GM19455 (cell line): ENCODE measurements at regions not wholly inside any gene's neighbourhood (a gene's known extent, or its start where the extent isn't known, plus 50 kb on each side); places are given as distances from the start of the nearest gene placed in this dataset.

Experiments used
- ATAC-seq: cut with Tn5 transposase; IDR thresholded peaks from one replicate; pipeline ENCODE4 v1.9.1; 2021; ENCODE audit not compliant: unreplicated experiment

DNA sequence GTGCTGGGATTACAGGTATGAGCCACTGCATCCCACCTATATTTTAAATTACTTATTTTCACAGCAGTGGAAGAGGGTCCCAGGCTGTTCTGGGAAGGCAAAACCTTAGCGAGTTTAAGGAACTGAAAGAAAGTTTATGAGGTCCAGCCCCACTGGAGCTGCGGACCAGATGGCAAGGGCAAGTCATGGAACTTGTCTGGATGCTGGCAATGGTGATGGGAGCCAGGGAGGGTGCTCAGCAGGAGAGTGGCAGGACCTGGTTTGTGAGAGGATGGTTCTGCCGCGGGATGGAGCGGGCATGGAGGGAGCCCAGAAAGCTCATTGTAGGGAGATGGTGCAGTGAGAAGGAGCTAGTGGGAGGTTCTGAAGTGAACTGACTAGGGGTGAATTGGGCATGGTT lies 50.6 kb upstream of the SLC45A1 start:
- no peak for ATAC-seq

DNA sequence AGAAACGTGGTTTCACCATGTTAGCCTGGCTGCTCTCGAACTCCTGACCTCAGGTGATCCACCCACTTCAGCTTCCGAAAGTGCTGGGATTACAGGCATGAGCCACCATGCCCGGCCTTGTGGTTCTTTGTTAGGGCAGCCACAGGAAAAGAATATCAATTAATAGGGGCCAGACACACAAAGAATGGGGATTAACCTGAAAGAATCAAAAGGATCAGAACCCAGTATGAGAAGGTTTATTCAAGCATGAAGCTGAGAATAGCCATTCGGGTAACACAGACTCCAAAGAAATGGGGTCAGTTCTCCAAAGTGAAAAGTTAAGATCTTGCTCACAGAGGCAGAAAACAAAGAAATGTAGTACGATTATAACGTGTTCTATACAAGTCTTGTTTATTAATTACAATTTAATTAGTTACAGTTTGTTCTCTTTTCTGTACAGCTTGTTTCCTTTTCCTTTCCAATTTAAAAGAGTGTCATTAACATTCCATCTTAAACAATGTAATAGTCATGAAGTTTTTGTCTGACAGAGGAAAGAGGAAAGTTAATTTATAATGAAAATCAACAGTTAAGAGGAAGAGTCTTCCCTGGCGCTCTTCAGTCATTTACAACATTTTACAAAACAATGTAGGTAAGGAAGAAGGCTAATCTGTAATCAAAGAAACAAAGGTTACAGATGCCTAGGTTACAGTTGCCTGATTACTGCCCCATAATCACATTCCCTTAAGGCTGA lies 51.3 kb upstream of the SLC45A1 start:
- no peak for ATAC-seq

DNA sequence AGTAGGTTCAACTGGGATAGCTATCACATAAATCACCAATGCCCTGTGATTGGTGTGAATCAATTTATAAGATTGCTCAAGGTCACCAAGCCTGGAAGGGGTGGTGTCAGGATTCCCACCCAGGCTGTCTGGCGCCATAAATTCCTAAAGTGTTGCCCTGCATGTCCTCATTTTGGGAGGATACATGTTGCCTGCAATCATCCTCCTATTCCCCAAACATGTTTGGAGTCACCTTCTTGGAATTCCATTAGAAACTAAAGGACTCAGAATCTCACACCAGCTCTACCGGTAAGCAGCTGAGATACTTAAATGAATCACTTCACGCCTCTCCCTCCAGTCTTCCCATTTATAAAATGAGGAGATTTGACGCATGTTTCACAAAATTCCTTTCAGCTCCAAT lies 54.1 kb upstream of the SLC45A1 start:
- ATAC-seq, result no peak

DNA sequence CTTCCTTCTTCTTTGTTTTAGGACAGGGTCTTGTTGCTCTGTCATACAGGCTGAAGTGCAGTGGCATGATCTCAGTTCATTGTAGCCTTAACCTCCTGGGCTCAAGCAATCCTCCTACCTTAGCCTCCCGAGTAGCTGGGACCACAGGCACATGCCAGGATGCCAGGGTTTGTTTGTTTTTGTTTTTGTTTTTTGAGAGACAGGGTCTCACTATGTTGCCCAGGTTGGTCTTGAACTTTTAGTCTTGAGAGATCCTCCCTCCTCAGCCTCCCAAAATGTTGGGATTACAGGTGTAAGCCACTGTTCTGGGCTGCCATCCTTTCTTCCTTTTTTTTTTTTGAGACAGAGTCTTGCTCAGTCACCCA lies 56.5 kb upstream of the SLC45A1 start:
- no peak for ATAC-seq

DNA sequence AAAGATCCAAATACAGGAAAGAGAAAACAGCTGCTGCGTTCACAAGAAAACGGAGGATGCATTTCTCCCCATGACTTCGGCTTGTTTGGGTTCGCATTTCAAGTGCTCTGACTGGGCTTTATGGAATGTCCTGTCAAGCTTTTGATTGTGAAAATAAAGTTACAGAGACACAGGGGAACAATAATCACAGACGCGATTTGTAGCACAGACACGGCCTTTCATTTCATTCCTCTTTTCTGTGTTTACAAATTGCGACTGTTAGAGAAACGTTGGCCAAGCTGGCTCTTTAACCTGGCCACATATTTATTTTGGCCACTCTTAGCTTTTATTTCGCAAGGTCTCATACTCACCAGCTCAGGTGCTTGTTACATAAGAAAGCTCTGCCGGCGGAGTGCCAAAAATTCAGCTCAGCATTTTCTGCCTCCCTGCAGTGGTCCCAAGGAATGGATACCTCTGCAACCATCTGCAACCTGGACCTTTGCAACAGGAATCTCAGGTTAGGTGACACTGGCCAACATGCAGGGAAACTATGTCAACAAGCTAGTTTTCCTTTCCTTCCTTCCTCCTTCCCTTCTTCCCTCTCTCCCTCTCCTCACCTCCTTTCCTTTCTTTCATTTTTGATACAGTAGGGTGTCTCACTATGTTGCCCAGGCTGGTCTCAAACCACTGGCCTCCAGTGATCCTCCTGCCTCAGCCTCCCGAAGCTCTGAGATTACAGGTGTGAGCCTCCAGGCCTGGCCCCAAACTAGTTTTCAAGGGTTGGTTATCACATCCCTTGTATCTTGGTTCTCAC lies 58.2 kb upstream of the SLC45A1 start:
- ATAC-seq, result no peak

DNA sequence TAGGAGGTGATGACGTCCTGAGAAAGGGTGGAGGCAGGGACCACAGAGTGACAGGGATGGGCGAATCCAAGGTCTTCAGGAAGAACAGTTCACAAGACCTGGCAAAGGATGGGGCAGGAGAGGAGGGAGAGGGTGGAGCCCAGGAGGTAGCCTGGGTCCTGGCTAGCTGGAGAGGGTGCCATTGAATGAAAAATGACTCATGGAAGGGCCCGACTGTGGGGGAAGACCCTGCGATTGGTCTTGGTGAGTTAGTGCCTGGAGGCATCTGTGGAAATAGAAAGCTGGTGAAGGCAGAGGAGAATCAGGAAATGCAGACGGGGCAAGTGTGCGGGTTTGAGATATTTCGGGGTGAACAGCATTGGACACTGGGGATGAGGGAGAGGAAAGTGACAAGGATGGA lies 60.3 kb upstream of the SLC45A1 start:
- ATAC-seq, result no peak

DNA sequence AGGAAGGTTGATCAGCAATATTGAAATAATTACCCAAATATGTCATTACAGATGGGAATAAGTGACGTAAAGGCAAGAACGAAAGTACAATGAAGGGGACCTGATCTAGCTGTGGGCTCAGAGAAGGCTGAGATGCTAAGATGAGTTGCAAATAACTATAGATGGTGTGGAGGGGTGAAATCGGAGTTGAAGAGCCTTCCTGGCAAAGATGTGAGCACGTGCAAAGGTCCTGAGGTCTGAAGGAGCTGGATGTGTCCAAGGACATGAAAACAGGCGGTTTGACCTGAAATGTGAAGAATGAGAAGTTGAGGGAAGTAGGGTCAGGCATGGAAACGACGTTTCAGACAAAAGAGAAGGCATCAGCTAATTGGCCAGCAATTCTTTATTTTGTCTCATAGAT lies 61.6 kb upstream of the SLC45A1 start:
- no peak for ATAC-seq

DNA sequence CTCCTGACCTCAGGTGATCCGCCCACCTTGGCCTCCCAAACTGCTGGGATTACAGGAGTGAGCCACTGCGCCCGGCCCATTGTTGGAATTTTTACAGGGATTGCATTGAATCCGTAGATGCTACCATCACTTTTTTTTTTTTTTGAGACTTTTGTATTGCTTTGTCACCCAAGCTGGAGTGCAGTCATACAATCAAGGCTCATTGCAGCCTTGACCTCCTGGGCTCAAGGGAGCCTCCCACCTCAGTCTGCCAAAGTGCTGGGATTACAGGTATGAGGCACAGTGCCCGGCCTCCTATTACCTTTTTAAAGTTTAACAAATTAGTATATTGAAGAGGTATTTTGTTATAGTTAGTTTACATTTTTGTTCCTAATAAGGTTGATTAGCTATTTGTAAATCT lies 62.2 kb upstream of the SLC45A1 start:
- no peak for ATAC-seq

DNA sequence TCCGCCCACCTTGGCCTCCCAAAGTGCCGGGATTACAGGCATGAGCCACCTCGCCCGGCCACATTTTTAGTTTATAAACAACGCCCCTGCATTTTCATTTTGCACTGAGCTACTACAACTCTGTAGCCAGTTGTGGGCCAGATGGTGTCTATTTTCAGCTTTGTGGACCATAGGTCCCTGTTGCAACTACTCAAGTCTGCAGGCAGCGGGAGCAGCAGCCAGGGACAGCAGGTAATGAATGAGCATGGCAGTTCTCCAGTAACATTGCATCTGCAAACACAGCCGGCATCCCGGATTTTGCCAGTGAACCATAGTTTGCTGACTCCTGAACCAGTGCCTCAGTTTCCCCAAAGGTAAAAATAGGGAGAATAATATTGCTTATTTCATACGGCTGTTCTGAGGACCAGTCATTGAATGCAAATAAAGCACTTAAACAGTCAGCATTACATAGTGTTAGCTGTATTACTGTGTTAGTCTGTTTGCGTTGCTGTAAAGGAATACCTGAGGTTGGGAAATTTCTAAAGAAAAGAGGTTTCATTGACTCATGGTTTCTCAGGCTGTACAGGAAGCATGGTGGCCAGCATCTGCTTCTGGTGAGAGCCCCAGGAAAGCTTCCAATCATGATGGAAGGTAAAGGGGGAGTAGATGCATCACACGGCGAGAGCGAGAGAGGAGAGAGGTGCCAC lies 65.5 kb upstream of the SLC45A1 start:
- ATAC-seq, result no peak

DNA sequence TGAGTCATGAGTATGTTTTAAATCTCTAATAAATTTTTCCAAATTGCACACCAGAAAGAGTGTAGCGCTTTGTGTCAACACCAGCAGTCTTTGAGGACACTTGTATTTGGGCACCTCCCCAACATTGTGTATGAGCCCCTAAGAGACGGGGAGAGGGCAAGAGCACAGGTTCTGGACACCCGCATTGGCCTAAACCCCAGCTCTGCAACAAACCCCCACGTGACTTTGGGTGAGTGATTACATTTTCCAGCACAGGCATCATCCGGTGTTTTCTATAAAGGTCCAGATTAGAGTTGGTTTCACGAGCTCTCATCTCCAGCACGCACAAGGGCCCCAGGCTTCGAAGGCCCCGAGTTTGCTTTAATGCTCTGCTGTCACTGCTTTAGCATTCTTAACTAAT lies 66.3 kb upstream of the SLC45A1 start:
- no peak for ATAC-seq

DNA sequence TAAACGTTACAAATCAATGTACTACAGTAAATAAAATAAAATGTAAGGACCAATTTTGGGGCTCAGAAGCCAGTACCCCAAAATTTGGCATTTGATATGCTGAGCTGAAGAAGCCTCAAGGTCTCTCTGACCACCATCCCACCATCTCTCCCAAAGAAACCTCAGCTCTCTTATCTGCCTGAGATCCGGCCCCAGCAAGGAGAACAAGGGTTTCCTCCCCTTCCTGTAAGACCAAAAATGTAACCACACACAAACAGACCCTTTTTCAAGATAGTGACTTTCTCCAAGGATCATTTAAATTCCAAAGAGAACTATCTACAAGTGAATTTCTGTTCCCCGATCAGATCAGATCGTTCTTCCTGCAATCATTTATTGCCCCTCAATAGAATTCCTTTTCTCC lies 68.1 kb upstream of the SLC45A1 start:
- ATAC-seq, result no peak

DNA sequence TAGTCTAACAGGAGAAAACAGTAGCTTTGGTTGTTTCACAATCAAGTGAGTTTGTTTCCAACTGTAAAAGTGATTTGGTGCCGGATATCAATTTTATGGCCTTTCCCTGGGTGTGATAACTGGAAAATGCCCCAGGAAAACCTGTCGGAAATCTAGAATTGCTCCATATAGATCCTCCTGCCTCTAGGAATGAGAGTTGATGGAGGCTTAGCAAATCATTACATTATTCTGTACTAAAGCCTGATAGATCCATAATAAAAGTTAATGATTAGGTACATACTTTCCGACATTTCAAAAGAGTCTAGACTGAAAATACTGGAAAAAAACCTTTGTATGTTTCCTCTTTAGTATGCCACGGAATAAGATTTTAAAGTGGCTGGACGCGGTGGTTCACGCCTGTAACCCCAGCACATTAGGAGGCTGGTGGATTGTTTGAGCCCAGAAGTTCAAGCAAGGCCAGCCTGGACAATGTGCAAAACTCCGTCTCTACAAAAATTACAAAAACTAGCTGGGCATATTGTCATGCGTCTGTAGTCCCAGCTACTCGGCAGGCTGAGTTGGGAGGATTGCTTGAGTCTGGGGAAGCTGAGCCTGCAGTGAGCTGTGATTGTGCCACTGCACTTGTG lies 70.0 kb upstream of the SLC45A1 start:
- ATAC-seq, result no peak

DNA sequence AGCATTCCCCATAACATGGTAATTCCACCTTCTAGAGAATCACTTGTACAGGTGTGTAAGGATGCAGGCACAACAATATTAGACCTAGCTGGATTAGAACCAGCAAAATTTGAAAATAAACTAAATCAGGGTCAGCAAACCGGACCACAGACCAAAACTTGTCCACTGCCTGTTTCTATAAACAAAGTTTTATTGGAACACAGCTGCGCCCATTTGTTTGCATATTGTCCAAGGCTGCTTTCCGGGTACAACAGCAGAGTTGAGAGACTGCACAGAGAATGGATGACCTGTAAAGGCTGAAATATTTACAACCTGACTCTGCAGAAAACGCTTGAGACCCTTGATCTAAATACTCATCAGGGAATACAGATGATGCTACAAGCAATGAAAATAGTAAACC lies 73.6 kb upstream of the SLC45A1 start:
- no peak for ATAC-seq

DNA sequence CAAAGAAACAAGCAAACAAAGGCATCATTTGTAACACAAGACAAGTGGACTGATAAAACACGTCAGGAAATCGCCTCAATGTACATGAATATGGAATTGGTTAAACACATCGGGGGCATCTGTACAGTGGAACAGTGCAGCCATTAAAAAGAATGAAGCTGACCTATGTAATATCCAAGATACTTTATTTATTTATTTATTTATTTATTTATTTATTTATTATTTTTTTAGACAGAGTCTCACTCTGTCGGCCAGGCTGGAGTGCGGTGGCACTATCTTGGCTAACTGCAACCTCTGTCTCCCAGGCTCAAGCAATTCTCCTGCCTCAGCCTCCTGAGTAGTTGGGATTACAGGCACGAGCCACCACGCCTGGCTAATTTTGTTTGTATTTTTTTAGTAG lies 75.4 kb upstream of the SLC45A1 start:
- ATAC-seq, result no peak

DNA sequence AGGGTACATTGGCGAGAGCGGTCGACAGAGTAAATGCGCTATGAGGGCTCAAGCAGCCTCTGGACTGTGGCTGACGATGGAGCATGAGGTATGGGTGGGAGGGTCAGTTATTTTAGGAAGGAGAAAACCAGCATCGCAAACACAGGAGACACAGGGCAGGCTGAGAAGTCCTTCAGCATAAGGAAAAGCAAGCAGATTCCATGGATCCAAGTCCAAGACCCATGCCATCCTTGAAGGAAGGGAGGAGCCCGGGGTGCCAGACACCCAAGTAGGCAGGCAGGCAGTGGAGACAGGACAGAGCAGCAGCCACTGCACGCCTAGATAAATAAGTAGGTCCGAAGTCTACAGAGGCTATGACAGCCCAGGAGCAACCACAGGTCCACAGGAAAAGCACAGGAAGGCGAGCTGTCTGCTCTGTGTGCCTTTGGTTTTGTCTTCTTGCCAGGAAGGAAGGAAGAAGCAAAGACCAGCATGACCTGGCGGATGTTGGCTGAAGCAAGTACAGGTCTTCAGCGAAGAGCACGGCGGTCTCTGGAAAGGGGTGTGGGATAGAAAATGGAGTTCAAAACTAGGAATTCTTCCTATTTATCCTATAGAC lies 76.4 kb upstream of the SLC45A1 start:
- ATAC-seq, result no peak

DNA sequence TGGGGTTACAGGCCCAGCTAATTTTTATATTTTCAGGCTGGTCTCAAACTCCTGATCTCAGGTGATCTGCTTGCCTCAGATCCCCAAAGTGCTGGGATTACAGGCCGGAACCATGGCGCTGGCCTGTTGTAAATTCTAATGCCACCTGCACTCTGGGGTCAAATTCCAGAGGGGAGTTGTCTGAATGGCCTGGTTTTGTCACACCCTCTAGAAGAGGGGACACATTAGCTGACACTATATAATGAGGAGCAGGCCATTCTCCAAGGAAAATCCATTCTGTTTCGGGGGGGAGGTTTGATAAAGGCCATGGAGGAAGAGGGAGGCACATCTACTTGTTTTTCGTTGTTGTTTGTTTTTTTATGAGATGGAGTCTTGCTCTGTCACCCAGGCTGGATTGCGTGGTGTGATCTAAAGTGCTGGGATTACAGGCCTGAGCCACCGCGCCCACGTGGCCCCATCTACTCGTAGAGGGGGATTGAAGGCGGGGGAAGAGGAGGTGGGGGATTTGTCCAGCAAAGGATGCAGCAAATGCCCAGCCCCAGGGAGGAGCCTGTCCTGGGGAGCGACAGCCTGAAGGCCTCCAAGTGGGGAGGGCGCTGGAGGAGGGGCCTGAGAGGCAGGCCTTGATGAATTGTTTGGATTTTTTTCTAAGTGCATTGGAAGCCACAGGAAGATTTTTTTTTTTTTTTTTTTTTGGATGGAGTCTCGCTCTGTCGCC lies 78.4 kb upstream of the SLC45A1 start:
- no peak for ATAC-seq

DNA sequence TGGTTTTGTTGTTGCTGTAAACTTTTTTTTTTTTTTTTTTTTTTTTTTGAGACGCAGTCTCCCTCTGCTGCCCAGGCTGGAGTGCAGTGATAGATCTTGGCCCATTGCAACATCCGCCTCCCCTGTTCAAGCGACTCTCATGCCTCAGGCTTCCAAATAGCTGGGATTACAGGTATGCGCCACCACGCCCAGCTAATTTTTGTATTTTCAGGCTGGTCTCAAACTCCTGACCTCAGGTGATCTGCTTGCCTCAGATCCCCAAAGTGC lies 78.9 kb upstream of the SLC45A1 start:
- no peak for ATAC-seq

DNA sequence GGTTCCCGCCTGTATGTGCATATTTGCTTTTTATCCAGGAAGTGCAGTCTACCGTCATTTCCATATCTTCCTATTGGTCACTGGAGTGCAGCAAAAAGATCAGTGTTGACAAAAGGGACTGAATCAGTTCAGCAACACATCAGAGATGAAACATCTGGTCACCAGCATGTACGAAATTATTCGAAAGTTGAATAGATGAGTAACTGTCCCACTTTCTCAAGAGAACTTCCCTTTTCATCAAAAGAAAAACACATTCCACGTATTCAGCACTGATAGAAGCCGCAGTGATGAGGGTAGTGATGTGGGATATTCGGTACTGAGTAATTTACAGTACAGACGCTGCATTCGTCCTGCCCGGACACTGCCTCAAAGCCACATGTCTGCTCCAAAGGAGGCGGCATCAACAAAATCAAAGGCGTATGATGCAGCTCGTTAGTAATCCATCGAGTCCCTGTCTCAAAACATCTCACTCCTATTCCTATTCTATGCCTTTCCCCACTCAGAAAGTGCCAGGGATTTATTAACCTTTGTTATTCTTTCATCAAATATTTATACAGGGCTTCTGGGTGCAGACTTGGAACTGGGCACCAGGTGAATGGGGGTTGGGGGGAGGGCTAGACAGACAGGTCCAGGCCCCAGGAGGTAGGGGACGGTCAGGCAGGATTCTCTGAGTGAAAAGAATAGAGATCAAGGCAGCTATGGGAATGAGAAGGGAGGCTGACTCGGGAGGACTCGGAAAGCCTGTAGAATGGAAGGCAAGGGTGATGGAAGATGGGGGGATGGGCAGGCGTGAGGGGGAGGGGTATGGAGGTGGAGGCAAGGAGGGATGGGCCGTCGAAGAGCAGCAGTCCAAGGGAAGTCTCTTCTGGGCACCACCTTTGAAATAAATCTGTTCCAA lies 79.5 kb upstream of the SLC45A1 start:
- no peak for ATAC-seq

DNA sequence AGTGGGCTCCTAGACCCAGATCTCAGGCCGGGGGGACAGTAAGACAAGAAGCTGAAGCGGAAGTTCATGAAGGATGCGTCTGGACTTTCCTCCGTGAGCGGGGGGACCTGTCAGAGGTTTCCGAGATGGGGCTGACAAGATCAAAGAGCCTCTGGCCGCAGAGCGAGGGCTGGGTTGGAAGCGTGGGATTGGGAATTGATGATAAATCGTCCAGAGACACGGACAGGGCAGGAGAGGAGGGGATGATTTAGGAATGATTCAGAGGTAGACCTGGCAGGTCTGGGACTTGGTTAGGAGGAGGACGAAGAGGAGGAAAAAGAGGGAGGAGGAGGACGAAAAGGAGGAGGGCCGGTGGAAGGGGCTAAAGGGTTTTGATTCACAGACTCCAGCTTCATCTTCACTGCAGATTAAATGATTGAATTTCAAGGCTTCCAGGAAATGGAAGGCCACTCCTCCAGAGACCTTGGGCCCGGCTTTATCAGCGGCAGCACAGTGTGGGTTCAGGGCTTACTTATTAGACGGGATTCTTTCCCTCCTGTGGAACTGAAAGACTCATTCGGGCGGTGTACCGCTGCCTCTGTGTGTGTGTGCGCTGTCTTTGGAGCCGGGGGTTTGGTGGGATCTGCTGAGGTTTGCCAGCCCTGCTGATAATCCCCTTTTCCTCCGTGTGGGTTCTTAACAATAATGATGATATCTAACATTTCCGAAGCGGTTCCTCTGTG lies 85.7 kb upstream of the SLC45A1 start:
- ATAC-seq, result no peak
